AG08395 (cell line): ENCODE measurements at regions not wholly inside any gene's neighbourhood (a gene's known extent, or its start where the extent isn't known, plus 50 kb on each side); places are given as distances from the start of the nearest gene placed in this dataset.
"Not testable (repeated sequence)": the region's sequence is repeated elsewhere in the genome, so short reads cannot be mapped to it uniquely, and the experiment has no call there.

ENCODE experiments used
- DNase-seq: peaks from one replicate; pipeline ENCODE4 v3.0.0; 2012; ENCODE audit warnings: mixed read lengths, low spot score

DNA sequence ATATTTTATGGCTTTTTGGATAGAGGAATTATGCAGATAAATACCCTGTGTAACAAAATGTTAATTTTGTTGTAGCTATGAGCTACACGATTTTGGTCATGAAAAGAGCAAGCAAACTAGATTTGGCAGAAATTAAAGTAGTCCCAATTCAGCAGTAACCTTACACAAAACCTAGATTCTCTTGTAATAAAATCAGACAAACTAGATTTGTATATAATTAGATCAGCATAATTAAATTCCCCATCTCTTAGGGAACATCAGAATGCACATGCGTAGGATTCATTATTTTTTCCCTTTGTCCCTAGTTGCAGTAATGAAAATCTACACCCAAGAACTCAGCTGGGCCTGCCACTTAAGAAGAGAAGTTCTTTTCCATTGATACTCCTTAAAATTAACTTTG, 1879.2 kb upstream of the CDH9 start:
- no peak for DNase-seq

DNA sequence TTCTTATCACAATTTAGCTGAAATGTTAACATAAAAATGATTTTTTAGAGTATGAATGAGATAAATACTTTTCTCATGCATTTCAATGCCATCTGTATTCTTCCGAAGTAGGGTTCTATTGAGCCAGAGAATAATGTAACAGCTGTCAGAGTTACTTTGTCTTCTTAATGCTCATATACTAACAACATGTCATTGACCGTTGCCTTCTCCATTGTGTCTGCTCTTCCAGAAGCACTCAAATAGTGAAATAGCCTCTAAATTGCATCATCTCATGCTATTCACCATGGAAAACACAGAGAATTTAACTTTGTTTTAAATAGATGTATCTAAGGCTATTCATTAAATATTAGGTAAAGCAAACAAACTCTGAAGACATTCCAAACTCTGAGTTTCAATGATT, 1875.9 kb upstream of the CDH9 start:
- no peak for DNase-seq

DNA sequence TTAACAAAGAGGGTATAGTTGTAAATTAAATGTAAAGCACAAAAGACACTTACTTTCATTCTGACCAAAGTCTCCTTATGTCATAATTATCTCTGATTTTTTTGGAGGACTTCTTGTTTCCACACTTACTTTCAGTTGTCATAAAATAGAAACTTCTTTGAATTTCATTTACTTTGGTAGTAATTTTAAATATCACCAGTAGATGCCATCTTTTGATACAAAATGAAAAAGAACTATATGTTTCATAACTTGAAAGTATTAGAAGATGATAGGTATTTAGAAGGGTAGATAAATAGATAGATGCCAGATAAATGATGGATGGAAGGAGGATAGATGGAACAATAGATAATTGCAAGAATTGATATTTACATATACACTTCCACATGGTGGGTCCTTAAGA, 1865.3 kb upstream of the CDH9 start:
- no peak for DNase-seq

DNA sequence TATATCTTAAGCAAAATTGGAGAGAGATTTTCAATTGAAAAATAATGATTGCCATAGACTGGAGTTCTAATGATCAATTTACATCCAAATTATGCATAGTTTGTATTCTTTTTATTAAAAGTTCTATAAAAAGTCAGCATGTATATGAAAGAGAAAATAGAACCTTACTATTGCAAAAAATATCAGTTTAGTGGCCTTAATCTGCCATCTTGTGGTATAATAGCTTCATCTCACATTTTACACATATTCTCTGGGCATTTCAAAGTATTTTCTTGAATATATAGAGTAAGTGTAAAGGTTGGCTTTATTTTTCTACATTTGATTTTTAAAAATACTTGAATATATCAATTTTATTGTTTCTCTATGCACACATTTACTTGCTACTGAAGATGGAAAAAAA, 1858.6 kb upstream of the CDH9 start:
- DNase-seq, result peak; percentile 2

DNA sequence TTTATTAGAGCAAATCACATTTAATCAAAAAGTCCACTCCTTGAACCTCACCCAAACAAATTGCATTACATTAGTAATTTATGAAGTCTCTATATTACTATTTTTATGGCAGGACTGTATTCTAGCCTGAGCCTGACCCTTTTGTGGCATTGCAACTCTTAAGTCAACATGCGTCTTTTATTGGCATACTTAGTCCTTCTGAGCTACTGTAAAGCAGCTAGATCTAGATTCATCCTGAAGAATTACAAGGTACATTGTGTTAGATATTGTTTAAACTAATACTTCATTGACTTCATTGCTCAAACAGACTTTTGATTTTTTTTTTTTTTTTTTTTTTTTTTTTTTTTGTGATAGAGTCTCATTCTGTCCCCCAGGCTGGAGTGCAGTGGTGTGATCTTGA, 1842.5 kb upstream of the CDH9 start:
- no peak for DNase-seq

DNA sequence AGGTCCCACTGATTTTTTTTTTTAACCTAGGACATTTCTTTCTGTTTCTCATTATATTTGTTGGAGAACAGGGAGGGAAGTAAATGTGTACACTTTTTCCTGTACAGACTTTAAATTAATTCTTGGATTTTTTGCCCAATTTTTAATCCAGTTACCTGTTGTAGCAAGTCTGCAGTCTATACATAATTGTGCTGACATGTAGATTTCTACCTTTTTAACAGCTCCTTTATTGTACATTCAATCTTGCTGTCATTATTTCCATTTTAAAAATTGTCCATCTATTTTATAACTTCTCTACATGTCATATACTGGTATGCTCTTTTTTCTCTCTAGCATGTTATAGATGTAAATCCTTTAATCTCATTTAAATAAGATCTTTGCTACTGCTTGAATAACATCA, 1838.7 kb upstream of the CDH9 start:
- DNase-seq, result no peak

DNA sequence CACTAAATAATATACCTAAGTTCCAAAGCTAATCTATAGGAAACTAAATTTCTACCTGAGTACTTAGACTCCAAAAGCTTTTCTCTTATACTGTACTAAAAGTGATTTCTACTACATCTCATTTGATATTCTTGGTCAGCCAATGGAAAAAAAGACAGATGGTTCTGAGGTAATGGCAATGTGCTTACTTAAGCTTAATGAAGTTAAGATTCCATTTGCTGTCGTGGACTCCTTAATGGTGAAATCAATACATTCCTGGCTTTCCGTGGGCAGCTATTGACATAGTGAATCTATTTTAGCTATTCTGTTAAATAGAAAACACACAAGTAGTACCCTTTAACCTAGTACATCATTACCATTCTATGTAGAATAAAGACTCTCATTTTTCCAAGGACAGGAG, 1825.6 kb upstream of the CDH9 start:
- no peak for DNase-seq

DNA sequence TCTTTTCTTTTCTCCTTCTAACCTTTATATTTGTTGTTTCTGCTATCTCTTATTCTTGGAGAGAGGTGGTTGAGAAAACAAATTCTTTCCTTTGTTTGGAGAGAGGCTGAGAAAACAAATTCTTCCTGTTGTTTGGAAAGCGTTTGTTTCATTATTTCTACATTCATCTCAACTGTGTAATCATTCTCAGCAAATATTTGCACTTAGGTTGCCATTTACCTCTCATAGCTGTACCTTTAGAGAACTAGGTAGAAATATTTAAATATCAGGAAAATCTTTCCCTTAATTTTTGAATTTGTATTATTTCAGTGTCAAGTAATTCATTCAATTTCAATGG, 1824.4 kb upstream of the CDH9 start:
- no peak for DNase-seq

DNA sequence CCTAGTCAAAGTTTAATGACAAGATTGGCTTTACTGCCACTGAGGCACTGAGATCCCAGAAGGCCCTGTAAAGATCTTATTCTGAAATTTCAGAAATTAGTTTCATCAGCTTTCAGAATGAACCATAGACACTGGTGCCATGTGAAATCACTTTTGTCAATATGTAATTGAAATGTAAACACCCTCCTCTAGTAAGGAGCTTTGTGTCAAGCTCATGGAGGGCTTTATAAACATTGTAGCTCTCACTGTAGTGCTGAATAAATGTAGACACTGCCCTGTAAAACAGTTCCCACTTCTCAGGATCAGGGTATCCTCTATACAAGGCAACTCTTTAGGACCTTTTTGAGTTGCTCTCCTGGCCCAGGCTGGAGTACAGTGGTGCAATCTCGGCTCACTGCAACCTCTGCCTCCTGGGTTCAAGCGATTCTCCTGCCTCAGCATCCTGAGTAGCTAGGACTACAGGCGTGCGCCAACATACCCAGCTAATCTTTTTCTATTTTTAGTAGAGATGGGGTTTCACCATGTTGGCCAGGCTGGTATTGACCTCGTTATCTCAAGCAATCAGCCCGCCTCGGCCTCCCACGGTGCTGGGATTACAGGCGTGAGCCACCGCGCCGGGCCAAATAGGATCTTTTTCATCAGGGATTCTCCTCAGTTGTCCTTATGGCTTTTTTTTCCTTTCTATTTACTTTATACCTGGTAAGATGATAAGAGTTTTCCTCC, 1823.9 kb upstream of the CDH9 start:
- DNase-seq, result no peak

DNA sequence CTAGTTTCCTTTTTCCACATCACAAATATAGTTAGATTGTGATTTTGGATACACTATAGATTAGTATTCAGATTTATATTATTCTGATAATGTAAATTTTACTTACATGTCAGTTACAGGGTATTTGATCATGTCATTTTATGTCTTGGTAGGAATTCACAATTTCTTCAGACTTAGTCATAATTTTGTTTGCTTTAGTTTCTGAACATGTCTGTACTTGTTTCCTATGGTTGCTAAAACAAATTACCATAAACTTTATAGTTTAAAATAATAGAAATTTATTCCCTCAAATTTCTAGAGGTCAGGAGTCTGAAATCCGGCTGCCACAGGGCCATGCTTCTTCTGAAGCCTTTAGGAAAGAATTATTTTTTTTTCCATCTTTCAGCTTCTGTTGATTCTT, 1817.2 kb upstream of the CDH9 start:
- DNase-seq, result no peak

DNA sequence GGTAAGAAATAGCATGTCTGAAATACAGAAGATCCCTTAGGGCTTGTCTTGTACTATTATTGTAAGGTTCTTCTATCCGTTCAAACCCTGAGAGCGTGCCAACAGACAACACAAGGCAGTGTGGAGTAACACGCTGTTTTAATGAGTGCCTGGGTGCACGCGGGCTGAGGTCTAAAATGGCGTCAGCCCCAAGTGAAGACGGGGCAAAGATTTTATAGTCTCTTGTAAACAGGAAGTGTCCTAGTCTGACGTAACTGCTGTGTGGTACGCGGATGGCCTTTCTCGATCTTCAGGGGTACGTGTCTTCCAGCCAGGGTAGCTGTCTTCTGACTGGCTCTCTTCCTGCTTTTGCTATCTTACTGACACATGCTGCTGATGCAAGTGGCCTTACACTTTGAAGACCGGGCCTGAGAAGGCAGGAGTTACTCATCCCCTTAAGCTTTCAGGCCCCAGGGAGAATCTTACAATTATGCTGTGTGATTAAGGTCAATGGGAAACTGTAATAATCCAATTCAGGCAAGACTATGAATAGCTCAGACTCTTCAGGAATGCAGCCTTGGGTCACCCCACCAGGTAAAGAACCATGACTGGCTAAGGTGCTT, 1812.0 kb upstream of the CDH9 start:
- DNase-seq, result no peak

DNA sequence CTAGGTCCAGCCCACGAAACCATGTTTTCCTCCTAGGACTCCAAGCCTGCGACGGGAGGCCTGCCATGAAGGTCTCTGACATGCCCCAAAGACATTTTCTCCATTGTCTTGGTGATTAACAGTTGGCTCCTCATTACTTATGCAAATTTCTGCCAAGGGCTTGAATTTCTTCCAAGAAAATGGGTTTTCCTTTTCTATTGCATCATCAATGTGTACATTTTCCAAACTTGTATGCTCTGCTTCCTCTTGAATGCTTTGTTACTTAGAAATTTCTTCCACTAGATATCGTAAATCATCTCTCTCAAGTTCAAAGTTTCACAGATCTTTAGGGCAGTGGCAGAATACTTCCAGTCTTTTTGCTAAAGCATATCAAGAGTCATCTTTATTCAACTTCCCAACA, 1792.7 kb upstream of the CDH9 start:
- DNase-seq, result no peak

DNA sequence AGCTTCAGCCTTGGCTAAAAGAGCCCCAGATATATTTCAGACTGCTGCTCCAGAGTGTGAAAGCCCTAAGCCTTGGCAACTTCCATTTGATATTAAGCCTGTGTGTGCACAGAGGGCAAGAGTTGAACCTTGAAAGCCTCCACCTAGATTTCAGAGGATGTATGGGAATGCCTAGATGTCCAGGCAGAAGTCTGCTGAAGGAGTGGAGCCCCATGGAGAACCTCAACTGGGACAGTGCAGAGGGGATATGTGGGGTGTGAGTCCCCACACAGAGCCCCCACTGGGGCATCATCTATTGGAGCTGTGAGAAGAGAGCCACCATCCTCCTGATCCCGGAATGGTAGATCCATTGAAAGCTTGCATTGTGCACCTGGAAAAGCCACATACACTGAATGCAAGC, 1784.8 kb upstream of the CDH9 start:
- DNase-seq, result no peak

DNA sequence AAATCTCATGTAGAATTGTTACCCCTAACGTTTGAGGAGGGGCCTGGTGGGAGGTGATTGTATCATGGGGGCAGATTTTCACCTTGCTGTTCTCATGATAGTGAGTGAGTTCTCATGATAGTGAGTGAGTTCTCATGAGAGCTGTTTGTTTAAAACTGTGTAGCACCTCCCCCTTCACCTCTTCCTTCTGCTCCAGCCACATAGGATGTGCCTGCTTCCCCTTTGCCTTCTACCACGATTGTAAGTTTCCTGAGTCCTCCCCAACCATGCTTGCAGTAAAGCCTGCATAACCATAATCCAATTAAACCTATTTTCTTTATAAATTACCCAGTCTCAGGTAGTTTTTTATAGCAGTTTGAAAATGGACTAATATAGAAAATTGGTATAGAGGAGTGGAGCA, 1783.7 kb upstream of the CDH9 start:
- DNase-seq, result no peak

DNA sequence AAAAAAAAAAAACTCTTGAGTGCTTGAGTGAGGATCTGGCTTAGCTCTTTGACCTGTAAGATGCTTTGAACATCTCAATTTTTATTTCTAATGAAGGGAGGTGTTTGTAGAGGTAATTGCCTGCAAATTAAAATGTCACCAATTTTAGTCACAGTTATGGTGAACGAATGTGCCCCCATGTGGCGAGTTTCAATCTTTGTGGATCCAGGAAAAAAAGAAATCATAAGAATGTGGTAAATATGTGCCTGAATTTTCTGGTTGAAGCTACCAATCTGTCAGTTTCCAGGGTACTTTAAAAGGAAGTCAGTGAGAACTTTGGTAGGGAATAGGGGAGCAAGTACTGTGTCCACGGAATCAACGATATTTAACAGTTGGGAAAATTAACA, 1772.4 kb upstream of the CDH9 start:
- no peak for DNase-seq

DNA sequence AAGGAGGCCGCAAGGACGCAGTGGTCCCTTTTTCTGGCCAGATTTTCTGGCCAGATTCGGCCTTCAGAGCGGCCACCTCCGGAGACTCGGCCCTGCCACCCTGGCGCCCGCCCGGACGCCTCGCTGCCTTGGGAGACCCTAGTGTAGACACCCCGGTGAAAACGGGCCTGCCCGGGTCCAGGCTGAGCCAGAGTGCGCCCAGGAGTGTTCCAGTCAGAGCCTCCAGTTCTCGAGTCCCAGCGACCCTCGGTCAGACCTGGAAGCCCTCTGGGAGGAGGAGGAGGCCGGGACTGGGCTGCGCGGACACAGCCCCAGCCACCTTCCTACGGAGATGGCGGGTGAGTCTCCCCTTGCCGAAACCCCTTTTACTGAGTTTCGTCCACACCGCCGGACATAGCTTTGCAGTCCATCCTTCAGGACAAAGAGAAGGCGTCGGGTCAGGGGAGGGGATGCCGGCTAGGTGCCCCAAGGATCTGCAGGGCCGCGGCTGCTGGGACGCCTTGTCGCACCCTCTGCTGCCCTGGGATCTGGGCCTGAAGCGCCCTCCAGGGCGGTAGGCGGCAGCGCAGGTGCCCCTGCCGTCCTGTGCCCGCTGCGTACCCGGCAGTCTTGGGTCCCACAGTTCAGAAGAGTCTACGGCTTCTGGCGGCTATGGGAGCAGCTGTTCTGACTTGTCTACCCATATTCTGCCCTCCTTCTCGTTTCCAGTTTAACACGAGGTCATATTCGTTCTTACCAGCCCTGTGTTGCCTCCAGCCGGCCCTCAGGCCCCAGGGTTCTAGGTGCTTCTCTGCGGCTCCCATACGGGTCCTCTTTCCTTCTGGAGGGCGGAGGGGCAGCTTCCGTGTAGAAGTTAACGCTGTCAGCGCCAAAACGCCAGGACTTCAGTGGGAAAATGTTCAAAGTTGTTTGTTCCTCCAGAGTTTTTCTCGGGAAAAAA, 1771.7 kb upstream of the CDH9 start:
- no peak for DNase-seq

DNA sequence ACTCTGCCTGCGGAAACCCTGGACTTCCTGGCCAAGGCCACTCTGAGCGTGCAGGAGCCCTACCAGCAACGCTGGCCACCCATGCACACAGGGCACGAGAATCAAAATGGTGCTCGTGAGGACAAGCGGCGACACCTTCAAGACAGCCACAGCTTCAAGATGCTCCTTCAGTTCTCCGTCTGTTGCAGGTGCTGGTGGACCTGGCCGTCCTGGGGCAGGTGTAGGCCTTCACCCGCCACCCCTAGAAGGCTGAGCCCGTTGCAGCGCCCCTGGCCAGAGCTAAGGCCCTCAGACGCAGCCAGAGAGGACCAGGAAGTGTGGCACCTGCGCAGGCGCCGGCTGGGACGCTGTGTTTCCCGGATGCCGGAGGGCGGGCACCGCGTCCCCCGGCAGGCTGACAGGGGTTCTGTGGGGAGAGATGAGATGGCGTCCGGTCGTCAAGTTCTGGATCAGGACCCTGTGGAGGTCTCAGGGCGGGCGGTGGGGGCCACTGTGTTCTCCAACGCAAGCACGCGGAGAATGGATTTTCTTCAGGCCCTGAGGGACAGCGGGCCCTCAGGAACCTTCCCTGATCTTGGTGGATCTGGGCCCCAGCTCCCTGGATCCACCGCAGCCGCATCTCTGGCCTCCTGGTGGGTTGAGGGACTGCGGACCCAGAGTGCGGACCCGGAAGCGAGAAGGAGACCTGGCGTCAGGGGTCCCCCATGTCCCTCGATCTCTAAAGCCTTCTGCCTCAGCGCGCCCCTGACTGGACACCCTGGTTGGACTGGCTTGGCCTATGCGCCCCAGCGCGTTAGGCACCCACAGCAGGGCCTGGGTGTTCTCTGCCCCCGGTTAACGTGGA, 1770.8 kb upstream of the CDH9 start:
- DNase-seq, result no peak

DNA sequence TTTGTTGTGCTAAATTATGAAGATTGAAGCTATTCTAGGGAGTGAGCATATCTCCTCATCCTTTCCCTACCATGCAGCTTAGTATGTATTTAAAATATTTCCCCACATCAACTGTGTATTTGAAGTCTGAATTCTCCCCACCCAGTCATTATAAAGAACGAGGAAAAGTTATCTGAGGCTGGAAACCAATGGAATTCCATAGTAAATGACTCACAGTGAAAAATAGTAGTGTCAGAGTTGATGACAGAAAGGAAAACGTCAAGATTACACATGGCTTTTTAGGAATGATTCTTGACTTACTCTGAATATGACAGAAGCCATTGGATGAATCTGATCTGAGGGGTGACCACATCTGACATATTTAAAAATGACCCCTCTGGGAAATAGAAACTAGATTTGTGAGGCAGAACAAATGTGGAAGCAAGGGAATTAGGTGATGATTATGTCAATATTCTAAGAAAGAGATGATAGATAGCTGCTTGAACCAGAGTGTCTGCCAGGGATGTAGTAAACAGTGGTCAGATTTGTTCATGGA, 1768.9 kb upstream of the CDH9 start:
- no peak for DNase-seq

DNA sequence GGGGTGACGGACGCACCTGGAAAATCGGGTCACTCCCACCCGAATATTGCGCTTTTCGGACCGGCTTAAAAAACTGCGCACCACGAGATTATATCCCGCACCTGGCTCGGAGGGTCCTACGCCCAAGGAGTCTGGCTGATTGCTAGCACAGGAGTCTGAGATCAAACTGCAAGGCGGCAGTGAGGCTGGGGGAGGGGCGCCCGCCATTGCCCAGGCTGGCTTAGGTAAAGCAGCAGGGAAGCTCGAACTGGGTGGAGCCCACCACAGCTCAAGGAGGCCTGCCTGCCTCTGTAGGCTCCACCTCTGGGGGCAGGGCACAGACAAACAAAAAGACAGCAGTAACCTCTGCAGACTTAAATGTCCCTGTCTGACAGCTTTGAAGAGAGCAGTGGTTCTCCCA, 1760.6 kb upstream of the CDH9 start:
- not testable (repeated sequence) for DNase-seq

DNA sequence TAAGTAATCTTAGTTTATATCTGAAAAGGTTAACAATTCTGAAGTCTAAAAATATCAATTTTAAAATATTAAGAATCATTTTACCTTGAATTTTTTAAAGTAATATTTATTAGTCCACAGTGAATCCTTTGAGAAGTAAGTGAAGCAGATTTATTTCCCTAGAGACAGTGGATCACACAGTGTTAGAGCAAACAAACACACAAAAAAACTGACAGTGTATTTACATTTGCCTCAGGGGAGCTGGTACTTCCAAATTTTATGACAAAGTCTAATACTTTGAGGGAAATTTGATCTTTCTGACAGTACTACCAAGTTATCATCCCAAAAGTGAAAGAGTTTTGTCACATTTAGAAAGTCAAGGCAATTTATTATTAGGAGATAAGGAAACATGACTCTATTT, 1750.6 kb upstream of the CDH9 start:
- no peak for DNase-seq

DNA sequence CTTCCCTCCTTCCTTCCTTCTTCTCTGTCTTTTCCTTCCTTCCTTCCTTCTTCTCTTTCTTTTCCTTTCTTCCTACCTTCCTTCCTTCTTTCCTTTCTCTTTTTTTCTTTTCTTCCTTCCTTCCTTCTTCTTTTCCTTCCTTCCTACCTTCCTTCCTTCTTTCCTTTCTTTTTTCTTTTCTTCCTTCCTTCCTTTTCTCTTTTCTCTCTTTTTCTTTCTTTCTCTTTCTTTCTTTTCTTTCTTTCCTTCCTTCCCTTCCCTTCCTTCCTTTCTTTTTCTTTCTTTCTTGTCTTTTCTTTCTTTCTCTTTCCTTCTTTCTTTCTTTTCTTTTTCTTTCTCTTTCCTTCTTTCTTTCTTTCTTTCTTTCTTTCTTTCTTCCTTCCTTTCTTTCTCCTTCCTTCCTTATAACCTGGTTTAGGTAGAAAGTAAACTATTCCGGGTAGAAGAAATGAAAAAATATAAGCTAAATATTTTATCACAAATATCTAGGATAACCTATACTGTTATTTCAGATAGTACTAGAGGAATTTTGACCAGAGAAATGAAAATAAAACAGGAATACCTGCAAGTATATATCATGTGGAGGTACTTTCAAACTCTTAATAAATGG, 1741.8 kb upstream of the CDH9 start:
- no peak for DNase-seq
